Stimulated activated naive CD8-positive, alpha-beta T cell treated with anti-CD3 and anti-CD28 coated beads, Interleukin-15, amount 100 ng/mL, for 72 hours (primary cell): ENCODE measurements at regions not wholly inside any gene's neighbourhood (a gene's known extent, or its start where the extent isn't known, plus 50 kb on each side); places are given as distances from the start of the nearest gene placed in this dataset.

ENCODE experiments used
- ATAC-seq: fragments of 150-1000 bp; cut with Tn5 transposase; 2 replicates; pipeline ENCODE4 v1.10.0; 2021; ENCODE audit warnings: mild to moderate bottlenecking, moderate library complexity
- DNase-seq, 2 donors: peaks; one replicate each; pipeline ENCODE4 v3.0.0; 2021 to 2022
- H3K27ac Mint-ChIP-seq, 2 donors: one replicate each; pipeline ENCODE4 v1.8.0; 2022; ENCODE audit warnings: mild to moderate bottlenecking in 2 of 2, mixed read lengths in 2 of 2, moderate library complexity in 2 of 2
- H3K27me3 Mint-ChIP-seq: one replicate; pipeline ENCODE4 v1.8.0; 2022; ENCODE audit warnings: mixed read lengths
- H3K4me1 Mint-ChIP-seq: one replicate; pipeline ENCODE4 v1.8.0; 2022; ENCODE audit warnings: mild to moderate bottlenecking, mixed read lengths
- H3K4me3 Mint-ChIP-seq, 2 donors: one replicate each; pipeline ENCODE4 v1.8.0; 2022; ENCODE audit warnings: mild to moderate bottlenecking in 2 of 2, mixed read lengths in 2 of 2, moderate library complexity in 1 of 2
- H3K9me3 Mint-ChIP-seq, 2 donors: one replicate each; pipeline ENCODE4 v1.8.0; 2022; ENCODE audit warnings: mixed read lengths in 2 of 2

DNA sequence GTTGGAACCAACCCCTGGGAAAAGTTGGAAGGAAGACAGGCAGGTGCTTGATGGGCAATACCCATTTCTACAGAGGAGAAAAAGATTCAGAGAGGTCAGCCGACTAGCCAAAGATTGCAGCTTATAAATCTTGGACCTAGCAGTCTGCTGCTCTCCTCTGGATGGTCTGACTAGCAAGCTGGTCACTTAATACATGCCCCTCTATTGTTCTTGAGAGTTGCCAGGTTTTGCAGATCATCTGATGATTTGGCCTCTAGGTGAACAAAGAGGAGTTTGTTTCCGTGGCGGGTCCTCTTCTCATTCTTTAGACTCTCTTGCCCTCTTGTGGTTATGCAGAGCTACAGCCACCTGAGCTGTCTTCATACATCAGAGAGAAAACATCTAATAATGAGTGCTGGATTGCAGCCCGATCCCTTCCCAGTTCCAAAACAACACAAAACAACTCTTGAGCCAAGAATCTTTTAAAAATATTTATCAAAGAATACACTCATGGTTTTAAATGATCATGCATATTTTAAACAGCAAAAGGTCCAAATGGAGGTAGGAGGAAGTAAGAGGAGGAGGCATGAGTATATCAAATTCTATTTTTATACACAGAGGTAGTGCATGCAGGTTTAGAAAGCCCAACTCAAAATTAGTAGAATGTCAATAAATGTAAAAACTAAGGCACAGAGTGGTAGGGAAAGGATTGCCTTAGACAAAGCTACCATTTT lies 115.7 kb downstream of the SLC30A10 start:
- H3K9me3 Mint-ChIP-seq = no peaks in the 10 kb centered on the region
- peak in 1 of 2 donors; percentile 10 for DNase-seq

DNA sequence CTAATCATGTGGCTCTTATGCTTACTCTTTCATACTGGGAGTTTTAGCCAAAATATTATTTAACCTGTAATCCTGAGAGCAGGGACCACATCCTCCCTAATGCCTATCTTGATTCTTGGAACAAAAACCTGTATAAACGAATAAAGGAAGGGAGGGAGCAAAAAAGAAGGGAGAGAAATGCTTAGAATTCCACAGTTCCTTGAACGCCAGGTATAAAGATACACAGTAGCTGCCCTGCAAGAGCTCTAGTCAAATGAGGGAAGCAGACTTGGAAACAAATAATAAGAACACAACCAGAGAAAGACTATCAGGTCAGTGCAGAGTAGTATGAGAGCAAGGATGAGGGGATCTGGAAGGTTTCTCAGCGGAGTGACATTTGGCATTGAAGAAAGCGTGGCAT lies 116.3 kb downstream of the SLC30A10 start:
- ATAC-seq (no peak), DNase-seq (no peak)
- no peaks in the 10 kb centered on the region for H3K9me3 Mint-ChIP-seq
- no peak overlapping the region for H3K4me3 Mint-ChIP-seq
- H3K4me1 Mint-ChIP-seq = no peaks in the 10 kb centered on the region
- peaks cover 29% of the 10 kb centered on the region for H3K27me3 Mint-ChIP-seq
- no peak overlapping the region for H3K27ac Mint-ChIP-seq

More for the DNA sequence above, 115.7 kb downstream of the SLC30A10 start:
- peak; percentile 58 for ATAC-seq
- Mint-ChIP-seq H3K27me3 (peaks cover 29% of the 10 kb centered on the region), H3K4me3 (no peak overlapping the region), H3K4me1 (no peaks in the 10 kb centered on the region), H3K27ac (no peak overlapping the region)

DNA sequence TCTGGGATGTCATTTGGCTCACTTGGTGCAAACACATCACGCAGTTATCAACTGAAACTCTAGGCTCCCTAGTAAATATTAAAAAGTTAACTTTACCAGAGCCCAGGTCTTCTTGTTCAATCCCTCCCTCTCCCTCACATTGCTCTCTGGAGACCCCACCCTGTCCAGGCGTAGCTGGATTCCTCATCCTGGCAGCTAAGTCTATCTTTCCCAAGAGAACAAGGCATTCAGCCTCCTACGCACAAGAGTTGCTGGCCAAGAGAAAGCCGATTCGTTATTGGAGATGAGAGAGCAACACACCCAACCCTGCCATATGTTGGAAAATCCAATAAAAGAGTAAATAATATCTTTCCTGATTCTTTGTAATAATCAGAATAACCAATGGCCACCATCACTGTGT lies 117.9 kb downstream of the SLC30A10 start:
- H3K4me3 Mint-ChIP-seq = no peak overlapping the region
- DNase-seq (no peak), ATAC-seq (no peak)
- H3K9me3 Mint-ChIP-seq = no peaks in the 10 kb centered on the region
- H3K27me3 Mint-ChIP-seq = peaks cover 33% of the 10 kb centered on the region
- H3K4me1 Mint-ChIP-seq = no peaks in the 10 kb centered on the region
- H3K27ac Mint-ChIP-seq = no peak overlapping the region

DNA sequence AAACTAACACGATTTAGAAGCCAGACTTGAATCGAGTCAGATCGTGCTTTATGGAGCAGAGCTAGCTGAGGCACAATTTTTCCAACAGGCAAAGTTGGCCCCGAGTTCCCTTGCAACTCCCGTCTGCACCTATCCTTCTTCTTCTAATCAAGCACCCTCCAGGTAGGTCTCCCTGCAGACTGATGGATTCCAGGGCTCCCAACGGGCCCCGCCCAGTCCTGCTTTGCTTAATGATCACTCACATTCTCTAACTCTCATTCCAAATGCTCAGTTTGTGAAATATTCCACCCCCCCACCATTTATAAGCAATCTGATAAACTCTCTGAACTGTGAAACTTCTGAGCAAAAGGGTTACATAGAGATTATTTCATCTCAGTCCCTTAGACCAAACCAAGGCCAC lies 119.6 kb downstream of the SLC30A10 start:
- peaks cover 17% of the 10 kb centered on the region for H3K27me3 Mint-ChIP-seq
- ATAC-seq = no peak
- H3K4me1 Mint-ChIP-seq = no peaks in the 10 kb centered on the region

DNA sequence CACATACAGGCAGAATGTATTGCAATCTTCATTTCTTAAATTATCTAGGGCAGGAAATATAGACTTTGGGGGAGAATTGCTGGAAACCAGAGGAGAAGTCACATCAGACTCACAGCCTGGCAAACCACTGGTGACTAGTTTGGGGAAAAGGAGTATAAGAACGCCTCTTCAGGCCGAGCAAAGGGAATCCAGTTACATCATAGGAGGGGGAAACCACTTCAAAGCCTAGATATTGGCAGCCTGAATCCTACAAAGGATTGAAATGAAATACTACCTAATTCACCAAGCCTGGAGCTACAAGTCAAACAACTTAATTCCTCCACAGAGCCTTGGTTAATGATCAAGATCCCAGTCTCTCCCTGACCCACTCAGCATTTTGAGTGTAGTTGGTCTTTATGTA lies 121.7 kb downstream of the SLC30A10 start:
- H3K9me3 Mint-ChIP-seq = peaks cover 4 to 5% of the 10 kb centered on the region in 2 donors
- no peak overlapping the region for H3K4me3 Mint-ChIP-seq
- ATAC-seq (no peak), DNase-seq (no peak)
- no peak overlapping the region for H3K27ac Mint-ChIP-seq
- H3K27me3 Mint-ChIP-seq = peaks cover 16% of the 10 kb centered on the region
- H3K4me1 Mint-ChIP-seq = no peaks in the 10 kb centered on the region

More for the DNA sequence above, 119.6 kb downstream of the SLC30A10 start:
- Mint-ChIP-seq H3K4me3 (no peak overlapping the region), H3K9me3 (no peaks in the 10 kb centered on the region), H3K27ac (no peak overlapping the region)
- DNase-seq = no peak

DNA sequence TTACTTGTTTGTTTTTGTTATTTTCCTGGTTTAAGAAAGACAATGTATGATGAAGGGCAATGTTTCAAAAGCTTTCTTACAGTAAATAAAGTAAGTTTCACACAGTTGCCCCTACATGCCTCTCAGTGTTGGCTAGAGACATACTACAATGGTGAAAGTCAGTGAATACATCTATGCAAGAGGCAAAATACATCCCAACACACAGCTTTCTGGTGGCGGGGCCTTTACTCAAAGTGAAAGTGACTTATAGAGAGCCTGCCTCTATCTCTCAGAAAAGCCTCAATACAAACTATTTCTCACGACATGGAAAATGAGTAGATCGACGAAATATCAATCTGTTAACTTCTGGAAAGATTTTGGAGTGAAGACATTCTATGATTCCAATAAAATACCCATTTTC lies 122.3 kb downstream of the SLC30A10 start:
- H3K9me3 Mint-ChIP-seq = peaks cover 4 to 7% of the 10 kb centered on the region in 2 donors
- H3K27me3 Mint-ChIP-seq = peaks cover 11% of the 10 kb centered on the region
- no peak overlapping the region for H3K4me3 Mint-ChIP-seq
- DNase-seq (no peak), ATAC-seq (no peak)
- no peak overlapping the region for H3K27ac Mint-ChIP-seq
- H3K4me1 Mint-ChIP-seq = no peaks in the 10 kb centered on the region

DNA sequence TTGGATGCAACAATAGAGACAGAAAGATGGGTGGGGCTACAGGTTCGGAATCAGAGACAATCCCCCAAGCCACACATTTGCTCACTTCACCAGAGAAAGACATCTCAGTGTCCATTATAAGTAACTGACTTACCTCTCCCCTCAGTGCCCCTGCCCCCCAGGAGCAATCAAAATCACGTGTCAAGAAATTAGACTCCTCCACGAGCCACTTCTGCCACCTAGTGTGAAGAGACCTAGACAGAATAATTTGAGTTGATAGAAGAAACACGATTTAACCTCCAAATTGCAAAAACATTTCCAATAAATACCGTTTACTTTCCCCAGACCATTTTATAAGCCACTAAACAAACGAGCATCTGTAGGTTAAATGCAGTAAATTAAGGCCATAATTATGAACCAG lies 123.2 kb downstream of the SLC30A10 start:
- Mint-ChIP-seq H3K9me3 (peaks cover 5 to 7% of the 10 kb centered on the region in 2 donors), H3K27ac (no peak overlapping the region), H3K4me1 (no peaks in the 10 kb centered on the region), H3K4me3 (no peak overlapping the region), H3K27me3 (peaks cover 9% of the 10 kb centered on the region)
- ATAC-seq = no peak
- no peak for DNase-seq

DNA sequence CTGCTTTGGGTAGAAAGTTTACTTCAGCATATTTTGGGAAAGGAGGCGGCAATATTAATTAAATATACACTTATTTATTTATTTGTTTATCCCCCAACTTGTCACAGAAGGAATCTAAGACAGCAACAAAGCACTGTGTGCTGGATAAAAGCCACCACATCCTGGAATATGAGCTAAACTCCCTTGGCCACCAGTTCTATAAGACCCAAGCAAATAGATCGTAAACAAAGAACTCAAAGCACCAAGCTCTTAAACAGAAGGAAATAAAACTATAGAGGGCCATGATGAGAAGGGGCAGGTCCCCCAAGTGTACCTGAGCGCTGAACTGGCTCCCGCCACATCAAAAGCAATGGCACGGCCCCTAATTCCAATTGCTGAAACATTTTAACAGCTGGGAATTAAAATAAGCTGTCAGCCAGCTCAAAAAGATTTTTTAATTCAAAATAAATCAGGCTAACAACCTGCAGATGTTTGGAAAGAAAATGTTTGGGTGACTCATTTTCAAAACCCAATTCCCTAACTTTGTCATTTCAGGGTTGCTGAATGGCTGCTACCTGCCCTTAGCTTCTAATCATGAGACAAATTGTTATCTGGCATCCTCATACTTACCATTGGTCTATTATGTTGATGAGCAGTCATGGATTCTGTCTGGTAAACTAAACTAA lies 127.1 kb downstream of the SLC30A10 start:
- Mint-ChIP-seq H3K4me3 (no peak overlapping the region), H3K9me3 (peaks cover 7 to 8% of the 10 kb centered on the region in 2 donors)
- no peak for ATAC-seq

DNA sequence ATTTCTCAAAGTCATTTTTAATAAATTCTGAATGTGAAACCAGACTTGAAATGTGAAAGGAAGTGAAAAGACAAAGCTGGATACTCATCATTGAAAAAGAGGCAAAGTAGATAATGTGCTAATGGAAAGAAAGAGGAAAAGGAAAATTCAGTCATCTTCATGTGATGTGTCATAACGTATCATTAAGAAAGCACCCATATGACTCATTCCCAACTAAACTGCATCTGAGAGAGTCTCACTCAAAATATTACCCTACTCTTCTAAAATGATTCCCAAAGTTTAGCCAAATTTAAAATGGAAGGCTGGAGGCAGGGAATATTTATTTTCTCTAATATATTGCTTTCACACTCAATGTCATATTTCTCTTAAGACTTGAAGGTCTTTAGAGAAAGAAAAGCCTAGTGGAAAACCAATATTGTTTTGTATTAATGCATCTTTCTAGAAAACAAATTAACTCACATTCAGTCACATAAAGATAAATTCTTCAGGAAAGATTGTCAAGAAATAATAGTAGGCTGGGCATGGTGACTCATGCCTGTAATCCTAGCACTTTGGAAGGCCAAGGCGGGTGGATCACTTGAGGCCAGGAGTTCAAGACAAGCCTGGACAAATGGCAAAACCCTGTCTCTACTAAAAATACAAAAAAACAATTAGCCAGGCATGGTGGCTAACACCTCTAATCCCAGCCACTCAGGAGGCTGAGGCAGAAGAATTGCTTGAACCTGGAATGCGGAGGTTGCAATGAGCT lies 129.9 kb downstream of the SLC30A10 start:
- Mint-ChIP-seq H3K27me3 (no peaks in the 10 kb centered on the region), H3K4me3 (no peak overlapping the region), H3K27ac (no peak overlapping the region), H3K9me3 (peaks cover 7% of the 10 kb centered on the region in 2 donors), H3K4me1 (no peaks in the 10 kb centered on the region)
- ATAC-seq (no peak), DNase-seq (no peak)

More for the DNA sequence above, 127.1 kb downstream of the SLC30A10 start:
- DNase-seq = no peak
- Mint-ChIP-seq H3K27ac (no peak overlapping the region), H3K4me1 (no peaks in the 10 kb centered on the region), H3K27me3 (peaks cover 3% of the 10 kb centered on the region)

DNA sequence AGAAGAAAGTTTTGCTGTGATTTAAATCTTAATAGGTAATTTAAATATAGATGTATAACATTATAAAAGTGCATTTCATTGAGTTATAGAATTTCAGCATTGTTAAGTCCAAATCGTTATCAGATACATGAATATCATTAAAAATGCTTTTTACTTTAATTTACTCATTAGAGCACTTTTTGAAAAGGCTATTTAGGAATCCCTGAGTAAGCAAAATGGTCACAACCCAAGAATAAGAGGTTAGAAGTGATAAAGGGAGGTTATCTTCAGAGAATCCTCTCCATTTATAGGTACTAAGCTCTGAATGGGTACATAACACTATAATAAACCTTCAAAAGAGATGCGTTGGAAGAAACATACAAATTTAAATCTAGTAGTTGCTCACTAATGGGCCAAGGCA lies 130.7 kb downstream of the SLC30A10 start:
- DNase-seq (no peak), ATAC-seq (no peak)
- Mint-ChIP-seq H3K27ac (no peak overlapping the region), H3K4me1 (no peaks in the 10 kb centered on the region), H3K27me3 (no peaks in the 10 kb centered on the region), H3K4me3 (no peak overlapping the region), H3K9me3 (peaks cover 4 to 7% of the 10 kb centered on the region in 2 donors)

DNA sequence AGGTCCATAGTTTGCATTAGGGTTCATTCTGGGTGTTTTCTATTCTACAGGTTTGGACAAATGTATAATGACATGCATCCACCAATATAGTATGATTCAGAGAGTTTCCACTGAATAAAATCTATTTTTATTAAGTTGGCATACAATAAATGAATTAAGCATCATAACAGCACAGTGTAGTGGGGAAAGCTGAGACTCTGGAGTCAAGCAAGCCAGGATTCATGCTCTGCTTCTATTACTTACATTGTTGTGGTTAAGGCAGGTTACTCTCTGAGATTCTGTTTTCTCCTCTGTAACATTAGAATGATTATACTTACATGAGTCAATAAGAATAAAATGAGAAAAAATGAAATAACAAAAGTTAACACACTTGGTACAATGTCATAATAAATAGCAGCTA lies 131.3 kb downstream of the SLC30A10 start:
- ATAC-seq = no peak
- no peaks in the 10 kb centered on the region for H3K4me1 Mint-ChIP-seq
- H3K27ac Mint-ChIP-seq = no peak overlapping the region
- H3K27me3 Mint-ChIP-seq = no peaks in the 10 kb centered on the region
- no peak for DNase-seq
- H3K4me3 Mint-ChIP-seq = no peak overlapping the region
- peaks cover 4 to 5% of the 10 kb centered on the region in 2 donors for H3K9me3 Mint-ChIP-seq

DNA sequence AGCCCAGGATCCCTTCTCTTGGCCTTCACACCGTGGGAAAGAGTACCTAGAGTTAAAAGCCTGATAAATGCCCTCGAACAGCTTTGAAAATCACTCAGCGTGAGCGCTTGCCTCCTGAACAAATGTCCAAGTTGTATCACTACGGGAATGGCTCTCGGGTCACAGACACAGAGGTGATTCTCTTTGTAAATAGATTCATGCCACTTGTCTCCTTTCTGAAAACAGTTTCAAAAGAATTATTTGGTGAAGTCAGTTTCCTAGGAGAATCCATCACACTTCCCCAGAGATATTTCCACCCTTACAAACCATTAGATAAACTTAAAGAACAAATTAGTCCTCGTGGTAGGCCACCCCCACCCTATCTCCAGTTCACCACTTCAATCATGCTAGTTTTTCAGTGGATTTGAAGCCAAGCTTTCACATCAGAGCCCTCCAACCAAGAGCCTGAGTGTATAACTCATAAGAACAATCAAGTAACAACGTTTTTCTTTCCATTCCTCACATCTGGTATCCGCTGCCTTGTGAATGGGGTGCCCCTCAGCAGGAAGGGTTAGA lies 132.9 kb downstream of the SLC30A10 start:
- DNase-seq (no peak), ATAC-seq (no peak)
- Mint-ChIP-seq H3K27ac (no peak overlapping the region), H3K9me3 (peaks cover 0 to 4% of the 10 kb centered on the region in 2 donors), H3K27me3 (no peaks in the 10 kb centered on the region), H3K4me1 (no peaks in the 10 kb centered on the region), H3K4me3 (no peak overlapping the region)

DNA sequence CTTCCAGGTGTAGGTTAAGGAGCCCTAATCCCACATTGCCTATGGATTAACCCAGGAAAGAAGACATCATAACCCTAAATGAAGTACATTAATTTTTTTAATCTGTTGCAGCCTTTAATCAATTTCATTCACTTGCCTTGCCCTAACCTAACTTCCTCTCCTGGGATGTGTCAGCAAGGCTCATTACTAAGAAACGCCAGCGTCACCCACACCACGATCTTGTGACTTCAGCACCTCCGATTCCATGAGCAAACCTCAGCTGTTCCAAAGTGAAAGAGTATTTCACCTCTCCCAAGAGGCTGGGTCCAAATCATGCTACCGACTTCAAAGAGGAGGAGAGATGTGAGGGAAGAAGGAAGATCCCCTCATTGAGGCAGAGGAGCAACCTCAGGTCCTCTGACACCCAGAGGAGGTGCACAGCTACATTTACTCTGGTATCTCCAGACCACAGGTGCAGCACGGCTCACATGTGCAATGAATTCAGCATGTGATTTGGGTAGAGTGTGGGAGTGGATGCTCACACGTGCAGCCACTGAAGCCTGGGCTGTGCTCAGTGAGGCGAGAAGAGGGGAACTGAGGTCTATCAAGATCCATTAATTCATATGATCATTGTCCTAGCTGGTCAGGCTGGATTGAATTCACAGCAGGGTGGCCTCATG lies 134.1 kb downstream of the SLC30A10 start:
- H3K4me1 Mint-ChIP-seq = no peaks in the 10 kb centered on the region
- H3K27me3 Mint-ChIP-seq = peaks cover 2% of the 10 kb centered on the region
- H3K9me3 Mint-ChIP-seq = no peaks in the 10 kb centered on the region
- DNase-seq (no peak), ATAC-seq (no peak)
- no peak overlapping the region for H3K27ac Mint-ChIP-seq
- no peak overlapping the region for H3K4me3 Mint-ChIP-seq

DNA sequence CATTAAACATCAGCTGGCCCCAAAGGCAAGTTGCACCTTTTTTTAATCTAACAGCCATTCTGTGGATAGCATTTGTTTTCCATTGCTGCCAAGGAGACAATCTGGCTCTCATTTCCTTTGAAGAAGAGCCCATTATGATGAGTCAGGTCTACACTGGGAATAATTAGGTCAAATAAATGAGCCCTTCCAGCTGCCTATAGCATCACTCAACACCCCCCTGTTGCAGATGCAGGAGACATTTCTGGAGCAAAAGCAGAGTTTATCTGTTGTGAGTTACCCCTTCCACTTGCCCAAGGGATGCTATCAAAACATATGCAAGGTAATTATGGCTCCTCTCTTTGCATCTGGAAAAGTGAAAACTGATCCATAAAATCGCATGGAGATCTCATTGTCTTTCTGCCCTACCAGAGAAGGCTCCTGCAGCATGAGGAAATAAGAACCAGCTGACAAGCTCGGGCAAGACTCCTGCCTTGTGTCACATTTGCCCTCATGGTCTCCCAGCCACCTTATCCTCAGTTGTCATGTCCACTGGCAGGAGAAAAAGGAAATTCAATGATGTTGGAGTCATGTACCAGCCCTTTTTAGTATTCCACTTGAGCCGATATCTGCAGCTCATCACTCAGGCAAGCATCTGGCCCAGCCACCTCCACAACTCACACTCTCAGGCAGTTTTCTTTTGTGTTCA lies 135.9 kb downstream of the SLC30A10 start:
- Mint-ChIP-seq H3K4me1 (no peaks in the 10 kb centered on the region), H3K4me3 (no peak overlapping the region), H3K9me3 (no peaks in the 10 kb centered on the region), H3K27me3 (peaks cover 6% of the 10 kb centered on the region), H3K27ac (no peak overlapping the region)
- DNase-seq = no peak
- no peak for ATAC-seq

DNA sequence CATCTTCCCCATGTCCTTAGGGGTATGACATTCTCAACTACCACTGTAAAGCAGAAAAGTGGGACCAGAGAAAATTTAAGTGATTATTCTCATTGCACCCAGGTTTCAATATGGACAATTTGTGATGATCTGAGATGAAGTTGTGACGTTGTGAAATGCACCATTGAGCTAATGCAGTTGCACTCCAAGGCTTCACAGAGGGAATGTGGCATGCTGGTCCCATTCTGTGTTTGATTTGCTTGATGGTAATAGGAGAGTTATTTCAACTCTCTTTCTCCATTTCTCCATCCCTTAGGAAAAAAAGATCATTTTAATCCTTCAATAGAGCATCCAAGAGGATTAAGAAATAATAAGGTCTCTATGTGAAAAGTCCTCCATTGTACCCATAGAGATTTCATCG lies 136.6 kb downstream of the SLC30A10 start:
- H3K4me3 Mint-ChIP-seq = no peak overlapping the region
- ATAC-seq = no peak
- no peak for DNase-seq
- no peaks in the 10 kb centered on the region for H3K4me1 Mint-ChIP-seq
- H3K9me3 Mint-ChIP-seq = no peaks in the 10 kb centered on the region
- H3K27ac Mint-ChIP-seq = no peak overlapping the region
- H3K27me3 Mint-ChIP-seq = peaks cover 6% of the 10 kb centered on the region
